T-helper 1 cell treated with Interleukin-12 subunit alpha and Interleukin-12 subunit beta and Interleukin-4 antibody, amounts not matched to agents 30 μg/mL and 1 μg/mL, for 36 hours (primary cell): ENCODE measurements at regions not wholly inside any gene's neighbourhood (a gene's known extent, or its start where the extent isn't known, plus 50 kb on each side); places are given as distances from the start of the nearest gene placed in this dataset.

Experiments
- H3K27ac Mint-ChIP-seq: one replicate; pipeline ENCODE4 v1.8.0; 2021; ENCODE audit warnings: mild to moderate bottlenecking, mixed read lengths
- H3K27me3 Mint-ChIP-seq: one replicate; pipeline ENCODE4 v1.8.0; 2021; ENCODE audit warnings: low read depth, mixed read lengths
- H3K36me3 Mint-ChIP-seq: one replicate; pipeline ENCODE4 v1.8.0; 2021; ENCODE audit warnings: low read depth, mixed read lengths
- H3K4me1 Mint-ChIP-seq: one replicate; pipeline ENCODE4 v1.8.0; 2021; ENCODE audit warnings: low read depth, mixed read lengths
- H3K4me3 Mint-ChIP-seq: one replicate; pipeline ENCODE4 v1.8.0; 2021; ENCODE audit warnings: mild to moderate bottlenecking, moderate library complexity, mixed read lengths
- H3K9me3 Mint-ChIP-seq: one replicate; pipeline ENCODE4 v1.8.0; 2021; ENCODE audit warnings: mixed read lengths

GRCh38 chr10:4504550-4504949 is 321.5 kb upstream of the AKR1E2 start:
- no peaks in the 10 kb centered on the region for H3K36me3 Mint-ChIP-seq
- H3K4me1 Mint-ChIP-seq, result no peaks in the 10 kb centered on the region
- no peak overlapping the region for H3K4me3 Mint-ChIP-seq
- no peak overlapping the region for H3K27ac Mint-ChIP-seq
- no peaks in the 10 kb centered on the region for H3K9me3 Mint-ChIP-seq
- H3K27me3 Mint-ChIP-seq, result peaks cover 29% of the 10 kb centered on the region

- no peak overlapping the region for H3K4me3 Mint-ChIP-seq
- H3K27ac Mint-ChIP-seq, result no peak overlapping the region
Measured at GRCh38 chr10:4503076-4503475, 322.9 kb upstream of the AKR1E2 start.

GRCh38 chr10:4501306-4501705 is 324.7 kb upstream of the AKR1E2 start:
- H3K27me3 Mint-ChIP-seq, result peaks cover 26% of the 10 kb centered on the region
- H3K36me3 Mint-ChIP-seq, result no peaks in the 10 kb centered on the region
- H3K27ac Mint-ChIP-seq, result no peak overlapping the region
- no peaks in the 10 kb centered on the region for H3K4me1 Mint-ChIP-seq
- no peak overlapping the region for H3K4me3 Mint-ChIP-seq
- H3K9me3 Mint-ChIP-seq, result no peaks in the 10 kb centered on the region

More at GRCh38 chr10:4503076-4503475, 322.9 kb upstream of the AKR1E2 start:
- Mint-ChIP-seq H3K36me3 (no peaks in the 10 kb centered on the region), H3K27me3 (peaks cover 28% of the 10 kb centered on the region), H3K4me1 (no peaks in the 10 kb centered on the region), H3K9me3 (no peaks in the 10 kb centered on the region)

DNA sequence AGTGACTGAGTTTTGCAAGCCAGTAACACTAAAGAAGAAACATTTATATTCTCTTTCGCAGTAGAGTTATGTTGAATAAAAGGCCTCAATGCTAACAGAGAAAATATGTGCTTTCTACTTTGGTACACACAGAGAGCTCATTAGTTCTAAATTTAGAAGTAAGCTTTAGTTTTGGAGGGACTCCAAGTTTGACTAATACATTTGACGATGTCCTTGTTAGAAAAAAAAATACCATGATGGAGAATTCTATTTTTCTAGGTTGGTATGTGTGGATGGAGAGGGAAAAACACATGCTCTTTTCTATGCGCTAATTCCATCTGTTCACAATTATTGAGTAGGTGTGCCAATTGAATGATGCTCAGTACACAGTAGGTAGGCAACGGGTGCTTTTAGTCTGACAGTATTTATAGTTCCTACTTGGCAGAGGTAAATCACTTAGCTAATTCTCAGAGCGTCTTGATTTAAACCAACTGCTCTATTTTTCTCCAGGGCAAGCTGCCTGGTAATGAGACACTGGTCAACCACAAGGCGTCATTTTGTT is 327.2 kb upstream of the AKR1E2 start:
- H3K4me1 Mint-ChIP-seq, result no peaks in the 10 kb centered on the region
- H3K4me3 Mint-ChIP-seq, result no peak overlapping the region
- peaks cover 19% of the 10 kb centered on the region for H3K27me3 Mint-ChIP-seq
- no peak overlapping the region for H3K27ac Mint-ChIP-seq
- H3K9me3 Mint-ChIP-seq, result no peaks in the 10 kb centered on the region
- H3K36me3 Mint-ChIP-seq, result no peaks in the 10 kb centered on the region

- H3K27me3 Mint-ChIP-seq, result peaks cover 27% of the 10 kb centered on the region
- no peaks in the 10 kb centered on the region for H3K9me3 Mint-ChIP-seq
- no peaks in the 10 kb centered on the region for H3K36me3 Mint-ChIP-seq
- no peak overlapping the region for H3K4me3 Mint-ChIP-seq
- no peaks in the 10 kb centered on the region for H3K4me1 Mint-ChIP-seq
- H3K27ac Mint-ChIP-seq, result no peak overlapping the region
Measured at GRCh38 chr10:4494551-4494950, 331.5 kb upstream of the AKR1E2 start.

- H3K9me3 Mint-ChIP-seq, result no peaks in the 10 kb centered on the region
- no peak overlapping the region for H3K4me3 Mint-ChIP-seq
- H3K27ac Mint-ChIP-seq, result no peak overlapping the region
Measured at GRCh38 chr10:4492202-4492601, 333.8 kb upstream of the AKR1E2 start.

GRCh38 chr10:4488904-4489303 is 337.1 kb upstream of the AKR1E2 start:
- Mint-ChIP-seq H3K27me3 (peaks cover 40% of the 10 kb centered on the region), H3K27ac (no peak overlapping the region), H3K4me1 (no peaks in the 10 kb centered on the region), H3K36me3 (no peaks in the 10 kb centered on the region), H3K9me3 (no peaks in the 10 kb centered on the region), H3K4me3 (no peak overlapping the region)

More at GRCh38 chr10:4492202-4492601, 333.8 kb upstream of the AKR1E2 start:
- no peaks in the 10 kb centered on the region for H3K36me3 Mint-ChIP-seq
- no peaks in the 10 kb centered on the region for H3K4me1 Mint-ChIP-seq
- H3K27me3 Mint-ChIP-seq, result peaks cover 31% of the 10 kb centered on the region

DNA sequence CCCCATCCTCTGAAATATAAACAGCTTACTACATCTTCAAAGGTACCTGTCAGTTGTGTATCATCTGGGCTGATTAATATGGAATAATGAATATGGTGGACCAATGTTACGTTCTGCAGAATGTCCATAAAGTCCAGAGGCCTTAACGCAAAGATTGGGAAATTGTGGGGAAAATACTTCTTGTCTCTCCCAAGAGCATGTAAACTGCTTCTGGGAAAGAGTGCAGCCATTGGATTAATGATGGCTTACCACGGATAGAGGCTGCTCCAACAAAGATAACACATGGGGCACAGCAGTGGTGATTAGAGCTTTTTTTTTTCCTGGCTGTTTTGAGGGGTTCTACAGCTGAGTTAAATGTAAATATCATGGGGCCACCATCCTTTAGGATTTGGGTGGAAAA is 340.4 kb upstream of the AKR1E2 start:
- H3K9me3 Mint-ChIP-seq, result no peaks in the 10 kb centered on the region
- no peak overlapping the region for H3K27ac Mint-ChIP-seq
- no peaks in the 10 kb centered on the region for H3K36me3 Mint-ChIP-seq
- H3K27me3 Mint-ChIP-seq, result peaks cover 20% of the 10 kb centered on the region
- H3K4me3 Mint-ChIP-seq, result no peak overlapping the region
- H3K4me1 Mint-ChIP-seq, result no peaks in the 10 kb centered on the region

DNA sequence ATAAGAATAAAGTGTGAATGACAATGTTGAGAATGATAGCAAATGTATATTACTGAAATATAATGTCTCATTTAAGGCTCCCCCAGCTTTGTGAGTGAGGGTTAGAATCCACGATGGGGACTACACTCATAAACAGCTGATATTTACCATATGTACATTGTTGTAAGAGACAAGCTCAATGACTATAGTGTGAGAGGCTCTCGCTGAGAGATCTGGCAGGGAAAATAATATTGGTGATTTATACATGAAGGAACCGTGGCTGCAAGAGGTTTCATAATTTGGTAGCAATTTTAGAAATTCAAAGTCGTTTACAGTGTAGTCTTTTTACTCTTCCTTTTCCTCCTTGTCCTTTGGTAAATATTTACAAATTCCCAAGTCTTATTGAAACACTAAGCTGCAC is 342.2 kb upstream of the AKR1E2 start:
- H3K27ac Mint-ChIP-seq, result no peak overlapping the region
- no peaks in the 10 kb centered on the region for H3K4me1 Mint-ChIP-seq
- peaks cover 3% of the 10 kb centered on the region for H3K36me3 Mint-ChIP-seq
- H3K4me3 Mint-ChIP-seq, result no peak overlapping the region
- H3K27me3 Mint-ChIP-seq, result peaks cover 16% of the 10 kb centered on the region
- H3K9me3 Mint-ChIP-seq, result peaks cover 11% of the 10 kb centered on the region

- Mint-ChIP-seq H3K27me3 (peaks cover 14% of the 10 kb centered on the region), H3K27ac (no peak overlapping the region), H3K9me3 (peaks cover 11% of the 10 kb centered on the region), H3K4me3 (no peak overlapping the region), H3K36me3 (peaks cover 3% of the 10 kb centered on the region), H3K4me1 (no peaks in the 10 kb centered on the region)
Measured at GRCh38 chr10:4482659-4483058, 343.3 kb upstream of the AKR1E2 start.

GRCh38 chr10:4481192-4481591 is 344.8 kb upstream of the AKR1E2 start:
- H3K9me3 Mint-ChIP-seq, result peaks cover 11% of the 10 kb centered on the region
- H3K4me3 Mint-ChIP-seq, result no peak overlapping the region
- no peak overlapping the region for H3K27ac Mint-ChIP-seq
- peaks cover 3% of the 10 kb centered on the region for H3K36me3 Mint-ChIP-seq
- H3K4me1 Mint-ChIP-seq, result no peaks in the 10 kb centered on the region
- H3K27me3 Mint-ChIP-seq, result peaks cover 7% of the 10 kb centered on the region

GRCh38 chr10:4479342-4479741 is 346.7 kb upstream of the AKR1E2 start:
- no peak overlapping the region for H3K27ac Mint-ChIP-seq
- H3K27me3 Mint-ChIP-seq, result peaks cover 4% of the 10 kb centered on the region
- no peak overlapping the region for H3K4me3 Mint-ChIP-seq
- peaks cover 11% of the 10 kb centered on the region for H3K4me1 Mint-ChIP-seq
- peaks cover 11% of the 10 kb centered on the region for H3K9me3 Mint-ChIP-seq
- H3K36me3 Mint-ChIP-seq, result peaks cover 3% of the 10 kb centered on the region

GRCh38 chr10:4477664-4478063 is 348.3 kb upstream of the AKR1E2 start:
- Mint-ChIP-seq H3K4me3 (no peak overlapping the region), H3K27me3 (no peaks in the 10 kb centered on the region), H3K36me3 (peaks cover 3% of the 10 kb centered on the region), H3K4me1 (peaks cover 20% of the 10 kb centered on the region), H3K27ac (no peak overlapping the region), H3K9me3 (peaks cover 11% of the 10 kb centered on the region)

- Mint-ChIP-seq H3K9me3 (peaks cover 11% of the 10 kb centered on the region), H3K27me3 (no peaks in the 10 kb centered on the region), H3K4me3 (no peak overlapping the region), H3K36me3 (peaks cover 3% of the 10 kb centered on the region), H3K27ac (no peak overlapping the region), H3K4me1 (peaks cover 20% of the 10 kb centered on the region)
Measured at GRCh38 chr10:4475827-4476490, 350.0 kb upstream of the AKR1E2 start.

DNA sequence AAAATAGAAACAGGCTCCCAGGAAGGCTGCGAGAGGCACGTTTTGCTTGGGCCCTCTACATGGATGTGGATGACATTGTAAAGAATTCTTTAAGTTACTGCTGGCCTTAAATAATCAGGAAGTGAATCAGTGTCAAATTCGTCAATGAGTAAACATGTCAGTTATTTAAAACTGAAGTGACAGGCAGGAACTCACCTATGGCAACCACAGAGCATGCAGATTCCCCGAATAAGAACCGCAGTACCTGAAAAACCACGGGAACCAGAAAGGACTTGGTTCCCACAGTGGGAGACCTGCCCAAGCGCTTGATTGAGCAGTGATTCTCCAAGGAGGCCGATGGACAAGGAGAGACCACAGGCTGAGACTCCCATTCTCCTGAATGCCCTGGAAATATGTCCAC is 351.2 kb upstream of the AKR1E2 start:
- peaks cover 10% of the 10 kb centered on the region for H3K9me3 Mint-ChIP-seq
- H3K4me3 Mint-ChIP-seq, result no peak overlapping the region
- H3K27me3 Mint-ChIP-seq, result peaks cover 2% of the 10 kb centered on the region
- H3K36me3 Mint-ChIP-seq, result peaks cover 3% of the 10 kb centered on the region
- H3K4me1 Mint-ChIP-seq, result peaks cover 20% of the 10 kb centered on the region
- peak overlapping the region; percentile 64 for H3K27ac Mint-ChIP-seq
